Chondrocyte (in vitro differentiated cells): ENCODE measurements at regions not wholly inside any gene's neighbourhood (a gene's known extent, or its start where the extent isn't known, plus 50 kb on each side); places are given as distances from the start of the nearest gene placed in this dataset.

Source experiments
- DNase-seq: peaks from one replicate; pipeline ENCODE4 v3.0.0; 2021; ENCODE audit warnings: mixed read lengths, low spot score
- H3K27ac Mint-ChIP-seq: one replicate; pipeline ENCODE4 v1.8.0; 2021; ENCODE audit warnings: mild to moderate bottlenecking, moderate library complexity, mixed read lengths; ENCODE audit not compliant: unreplicated experiment
- H3K27me3 Mint-ChIP-seq: 2 replicates; pipeline ENCODE4 v1.8.0; 2021; ENCODE audit warnings: low read depth, mixed read lengths
- H3K36me3 Mint-ChIP-seq: 2 replicates; pipeline ENCODE4 v1.8.0; 2021; ENCODE audit warnings: low read depth, mixed read lengths
- H3K4me1 Mint-ChIP-seq: 2 replicates; pipeline ENCODE4 v1.8.0; 2021; ENCODE audit warnings: low read depth, mild to moderate bottlenecking, mixed read lengths
- H3K4me3 Mint-ChIP-seq: one replicate; pipeline ENCODE4 v1.8.0; 2021; ENCODE audit warnings: mild to moderate bottlenecking, moderate library complexity, mixed read lengths; ENCODE audit not compliant: unreplicated experiment
- H3K9me3 Mint-ChIP-seq: 2 replicates; pipeline ENCODE4 v1.8.0; 2021; ENCODE audit warnings: low read depth, mixed read lengths
- CTCF ChIP-seq: fragments of 200-600 bp; sonication (generic); IDR thresholded peaks from 2 replicates; pipeline ENCODE4 v1.5.0; 2021; ENCODE audit warnings: antibody characterized with exemption, mild to moderate bottlenecking, moderate library complexity

DNA sequence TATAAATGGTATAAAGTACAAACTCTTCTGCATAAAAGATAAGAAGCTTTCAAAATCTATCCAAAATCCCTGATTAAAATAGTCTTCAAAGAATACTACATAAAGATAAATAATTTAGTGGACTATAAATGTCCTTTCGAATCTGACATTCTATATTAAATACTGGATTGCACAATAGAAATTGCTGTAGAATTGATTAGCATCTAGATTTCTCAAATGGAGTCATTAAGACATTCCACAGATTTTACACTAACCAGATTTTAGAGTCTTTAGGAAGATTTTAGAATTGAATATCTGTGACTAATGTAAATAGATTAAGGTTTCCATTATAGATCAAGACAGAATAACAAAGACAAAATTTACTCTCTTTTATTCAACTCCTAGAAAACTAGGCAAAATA lies 663.9 kb downstream of the STPG2 start:
- Mint-ChIP-seq H3K4me1 (no peaks in the 10 kb centered on the region), H3K4me3 (no peak overlapping the region), H3K27ac (no peak overlapping the region), H3K36me3 (no peaks in the 10 kb centered on the region), H3K9me3 (peaks cover 8% of the 10 kb centered on the region), H3K27me3 (no peaks in the 10 kb centered on the region)
- no peak for TF ChIP-seq CTCF
- no peak for DNase-seq

- Mint-ChIP-seq H3K36me3 (peaks cover under 1% of the 10 kb centered on the region), H3K4me3 (no peak overlapping the region), H3K9me3 (peaks cover 8% of the 10 kb centered on the region), H3K27ac (no peak overlapping the region), H3K4me1 (peaks cover 11% of the 10 kb centered on the region), H3K27me3 (no peaks in the 10 kb centered on the region)
- no peak for DNase-seq
- TF ChIP-seq CTCF = no peak
These were observed 651.4 kb downstream of the STPG2 start for GRCh38 chr4:97491856-97492255.

DNA sequence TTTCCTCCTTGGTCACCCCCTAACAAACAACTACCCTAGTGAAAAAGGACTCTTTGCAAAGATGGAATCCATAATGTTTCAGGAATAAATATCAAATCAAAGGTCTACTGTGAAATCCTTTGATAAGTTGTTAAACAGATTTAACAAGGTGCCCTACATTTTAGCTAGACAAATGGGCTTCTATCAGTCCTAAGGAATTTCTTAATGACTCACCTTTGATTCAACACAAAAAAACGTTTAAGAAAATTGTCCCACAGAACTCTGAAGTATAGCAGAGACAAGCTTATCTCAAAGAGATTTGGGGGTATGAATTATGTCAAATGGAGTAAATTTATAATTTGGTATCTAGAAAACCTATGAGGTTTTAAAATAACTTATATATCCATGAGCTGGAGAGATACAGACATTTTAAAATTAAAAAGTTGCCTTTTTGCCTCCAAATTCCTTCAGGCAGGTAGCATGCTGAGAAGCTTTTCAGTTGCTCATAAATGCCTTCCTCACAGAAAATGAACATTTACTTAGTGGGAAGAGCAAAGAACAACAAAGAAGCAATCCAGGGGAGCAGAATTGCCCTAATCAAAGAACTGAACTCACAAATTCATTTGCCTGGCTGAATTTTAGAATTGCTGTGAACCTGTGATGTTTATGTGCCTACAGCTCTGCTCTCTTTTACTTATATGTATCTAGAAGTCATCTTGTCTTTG lies 649.3 kb downstream of the STPG2 start:
- Mint-ChIP-seq H3K36me3 (no peaks in the 10 kb centered on the region), H3K4me1 (peaks cover 11% of the 10 kb centered on the region), H3K27me3 (no peaks in the 10 kb centered on the region), H3K27ac (no peak overlapping the region), H3K9me3 (peaks cover 4% of the 10 kb centered on the region), H3K4me3 (no peak overlapping the region)
- TF ChIP-seq CTCF = no peak
- no peak for DNase-seq

DNA sequence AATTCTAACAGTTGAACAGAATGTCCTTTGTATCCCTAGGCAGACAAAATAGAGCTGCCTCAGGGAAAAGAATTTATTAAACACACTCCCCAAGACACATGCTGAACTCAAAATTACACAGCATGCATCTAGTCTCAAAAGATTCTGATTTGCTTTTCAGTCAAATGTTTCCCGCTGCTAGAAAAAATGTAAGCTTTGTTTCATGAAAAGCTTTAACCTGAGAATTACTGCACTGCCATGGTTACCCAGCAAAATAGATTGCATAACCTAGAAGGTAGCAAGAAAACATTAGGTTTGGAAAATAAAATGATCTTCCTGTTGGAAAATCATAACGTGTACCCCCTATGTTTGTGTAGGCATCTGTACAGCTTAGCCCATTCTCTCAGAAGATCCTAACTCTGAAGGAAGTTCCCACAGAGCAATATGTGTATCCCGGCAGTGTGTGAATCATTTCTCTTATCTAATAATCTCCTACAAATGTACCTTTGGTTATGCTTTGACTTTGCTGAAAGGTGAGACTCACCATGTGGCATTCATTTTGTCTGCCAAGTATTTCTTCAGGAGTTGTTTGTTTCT lies 646.9 kb downstream of the STPG2 start:
- H3K4me1 Mint-ChIP-seq = peaks cover 11% of the 10 kb centered on the region
- H3K36me3 Mint-ChIP-seq = no peaks in the 10 kb centered on the region
- no peak overlapping the region for H3K27ac Mint-ChIP-seq
- no peaks in the 10 kb centered on the region for H3K9me3 Mint-ChIP-seq
- no peak for DNase-seq
- no peak overlapping the region for H3K4me3 Mint-ChIP-seq
- H3K27me3 Mint-ChIP-seq = no peaks in the 10 kb centered on the region
- no peak for TF ChIP-seq CTCF

DNA sequence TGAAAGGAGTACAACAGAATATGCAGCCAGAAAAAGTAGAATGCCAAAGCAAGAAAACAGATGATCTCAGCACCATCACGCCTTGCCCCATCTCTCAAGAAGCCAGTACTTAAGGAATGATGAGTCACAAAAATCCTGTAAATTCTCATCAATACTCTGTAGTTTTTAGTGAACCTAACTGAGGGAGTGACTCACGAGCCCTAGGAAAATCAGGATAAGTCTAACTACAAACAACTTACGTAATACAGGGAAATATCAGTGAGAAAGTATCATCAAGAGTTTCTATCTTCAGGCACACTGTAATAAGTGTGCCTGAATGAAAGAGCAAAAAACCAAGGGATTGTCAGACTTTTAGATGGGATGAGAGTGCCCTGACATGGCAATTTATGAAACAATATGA lies 644.4 kb downstream of the STPG2 start:
- H3K36me3 Mint-ChIP-seq = no peaks in the 10 kb centered on the region
- no peak for DNase-seq
- no peak overlapping the region for H3K27ac Mint-ChIP-seq
- TF ChIP-seq CTCF = no peak
- no peak overlapping the region for H3K4me3 Mint-ChIP-seq
- no peaks in the 10 kb centered on the region for H3K27me3 Mint-ChIP-seq
- H3K4me1 Mint-ChIP-seq = peaks cover 7% of the 10 kb centered on the region
- no peaks in the 10 kb centered on the region for H3K9me3 Mint-ChIP-seq
